NOMO-1 treated with DMSO at 0.1 percent for 48 hours (cell line): ENCODE measurements at regions not wholly inside any gene's neighbourhood (a gene's known extent, or its start where the extent isn't known, plus 50 kb on each side); places are given as distances from the start of the nearest gene placed in this dataset.
"Not testable (repeated sequence)": the region's sequence is repeated elsewhere in the genome, so short reads cannot be mapped to it uniquely, and the experiment has no call there.

Source experiments
- DNase-seq: peaks from one replicate; lab custom pipeline; 2025; ENCODE audit not compliant: unreplicated experiment; lab: John Stamatoyannopoulos, UW

DNA sequence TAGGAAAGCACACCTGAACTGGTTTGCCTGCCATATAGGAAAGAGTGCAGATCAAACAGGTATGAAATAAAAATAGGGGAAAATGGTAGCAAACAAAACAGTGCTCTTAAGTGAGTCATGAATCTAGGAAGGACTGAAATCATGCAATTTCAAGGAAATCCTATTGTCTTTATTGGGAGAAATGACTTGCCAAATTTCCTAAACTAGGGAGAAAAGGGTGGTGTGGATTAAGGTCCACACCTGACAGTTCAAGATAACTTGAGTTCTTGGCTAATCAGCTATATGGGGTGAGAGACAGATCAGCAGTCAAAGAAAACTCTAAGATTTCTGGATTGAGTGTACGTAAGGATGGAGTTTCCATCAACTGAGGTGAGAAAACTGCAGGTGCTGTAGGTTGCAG is 101.1 kb downstream of the PRKAB2 start:
- DNase-seq = no peak

DNA sequence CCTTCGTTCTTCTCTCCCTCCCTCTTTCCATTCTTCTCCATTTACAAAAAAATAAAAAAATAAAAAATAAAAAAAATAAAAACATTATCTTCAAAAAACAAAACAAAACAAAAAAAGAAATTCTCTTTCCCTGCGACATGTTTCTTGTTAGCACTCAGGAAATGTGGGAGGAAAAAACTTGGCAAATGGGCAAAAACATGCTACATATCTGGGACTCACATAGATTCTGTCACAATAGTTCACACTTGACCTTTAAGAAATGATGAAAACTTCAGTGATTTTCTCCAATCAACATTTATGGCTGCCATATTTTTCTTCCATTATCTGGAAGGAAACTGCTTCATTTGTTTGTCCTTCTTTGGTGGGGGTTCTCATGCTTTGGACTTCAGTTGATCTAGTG is 109.3 kb downstream of the PRKAB2 start:
- DNase-seq = no peak

GRCh38 chr1:147061880-147062279 is 110.4 kb downstream of the PRKAB2 start:
- DNase-seq = not testable (repeated sequence)

GRCh38 chr1:147053269-147053668 is 115.1 kb downstream of the NBPF12 start:
- DNase-seq = no peak

- DNase-seq = no peak
These were observed 114.6 kb downstream of the NBPF12 start for GRCh38 chr1:147052677-147053076.

- no peak for DNase-seq
These were observed 114.0 kb downstream of the NBPF12 start for GRCh38 chr1:147052143-147052542.

DNA sequence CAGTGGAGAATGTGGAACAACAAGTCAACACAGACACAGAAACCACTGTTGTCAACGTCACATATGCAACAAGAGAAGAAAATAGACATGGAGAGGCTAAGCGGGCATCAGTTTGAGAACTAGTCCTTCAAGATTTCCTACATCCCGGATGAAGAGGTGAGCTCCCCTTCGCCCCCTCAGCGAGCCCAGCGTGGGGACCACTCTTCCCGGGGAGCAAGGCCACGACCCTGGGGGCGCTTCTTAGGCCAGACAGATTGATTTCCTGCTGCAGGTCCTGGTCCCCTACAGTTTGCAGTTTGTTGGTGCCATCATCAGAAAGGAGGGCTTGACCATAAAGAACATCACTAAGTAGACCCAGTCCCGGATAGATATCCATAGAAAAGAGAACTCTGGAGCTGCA is 113.0 kb downstream of the NBPF12 start:
- DNase-seq = no peak

- no peak for DNase-seq
These were observed 112.5 kb downstream of the NBPF12 start for GRCh38 chr1:147050654-147051053.

DNA sequence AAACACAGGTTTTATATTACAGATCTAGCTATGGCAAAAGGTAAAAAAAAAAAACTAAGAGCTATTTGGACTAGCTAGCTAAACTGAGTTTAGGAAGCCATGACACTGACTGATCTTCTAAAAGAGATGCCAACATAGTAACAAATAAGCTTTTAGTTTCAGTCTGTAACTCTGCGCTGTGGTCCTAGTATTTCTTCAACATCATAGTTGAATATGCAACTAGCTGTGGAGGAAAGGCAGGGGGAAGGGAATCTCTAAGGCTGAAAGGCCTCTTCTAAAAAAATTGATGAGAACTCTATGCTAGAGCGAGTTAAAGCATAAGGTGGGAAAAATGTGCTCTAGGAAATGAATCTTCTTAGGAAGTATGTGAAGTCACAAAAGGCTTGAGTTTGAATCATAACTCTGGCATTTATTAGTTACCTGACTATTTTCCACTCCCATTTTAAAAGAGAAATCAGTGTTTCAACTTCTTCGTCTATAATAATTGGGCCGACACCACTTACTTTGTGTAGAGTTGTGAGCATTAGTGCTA is 108.8 kb downstream of the NBPF12 start:
- not testable (repeated sequence) for DNase-seq

GRCh38 chr1:147046189-147046862 is 108.2 kb downstream of the NBPF12 start:
- DNase-seq = no peak
